ENCODE measurements at regions not wholly inside any gene's neighbourhood (a gene's known extent, or its start where the extent isn't known, plus 50 kb on each side); places are given as distances from the start of the nearest gene placed in this dataset.
A peak's percentile ranks its signal among the peaks of the same experiment; 100 is the strongest.

DNA sequence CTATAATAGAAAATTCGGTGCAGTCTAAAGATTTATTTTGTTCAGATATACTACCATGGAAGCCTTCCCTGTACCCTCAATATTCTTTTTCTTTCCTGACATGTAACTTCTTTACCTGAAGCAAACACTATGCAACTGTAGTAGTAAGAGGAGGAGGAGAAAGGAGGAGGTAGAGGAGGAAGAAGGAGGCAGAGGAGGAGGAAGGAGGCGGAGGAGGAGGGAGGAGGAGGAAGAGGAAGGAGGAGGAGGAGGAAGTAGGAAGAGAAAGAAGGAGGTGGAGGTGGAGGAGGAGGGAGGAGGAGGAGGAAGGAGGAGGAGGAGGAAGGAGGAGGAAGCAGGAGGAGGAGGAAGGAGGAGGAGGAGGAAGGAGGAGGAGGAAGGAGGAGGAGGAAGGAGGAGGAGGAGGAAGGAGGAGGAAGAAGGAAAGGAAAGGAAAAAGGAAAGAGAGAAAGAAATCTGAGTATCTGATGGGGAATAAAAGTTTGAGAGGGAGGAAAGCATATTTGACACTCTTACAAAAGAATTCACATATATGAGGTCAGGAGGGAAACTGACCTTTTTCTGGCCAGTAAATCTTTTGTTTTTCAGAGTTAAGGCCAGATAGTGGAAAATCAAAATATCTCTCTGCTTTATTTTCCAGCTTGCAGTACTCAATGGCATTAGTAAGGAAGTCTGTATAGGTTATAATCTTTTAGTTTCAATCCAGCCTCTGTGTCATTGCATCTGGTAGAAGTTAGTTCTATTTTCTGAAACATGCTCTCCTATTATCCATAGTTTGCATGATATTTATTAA lies 114.5 kb upstream of the LPAR1 start:
- Histone ChIP-seq H3K4me3 (no peak overlapping the region), H3K9me3 (no peaks in the 10 kb centered on the region), H3K4me1 (ENCODE audit: low read depth) (no peaks in the 10 kb centered on the region), H3K36me3 (ENCODE audit: low read depth) (no peaks in the 10 kb centered on the region)
- intact Hi-C loops (cut with DNase I, micrococcal nuclease): no loop called here
- no peak for ATAC-seq
- no peak for DNase-seq
- TF ChIP-seq, protein P1, sequence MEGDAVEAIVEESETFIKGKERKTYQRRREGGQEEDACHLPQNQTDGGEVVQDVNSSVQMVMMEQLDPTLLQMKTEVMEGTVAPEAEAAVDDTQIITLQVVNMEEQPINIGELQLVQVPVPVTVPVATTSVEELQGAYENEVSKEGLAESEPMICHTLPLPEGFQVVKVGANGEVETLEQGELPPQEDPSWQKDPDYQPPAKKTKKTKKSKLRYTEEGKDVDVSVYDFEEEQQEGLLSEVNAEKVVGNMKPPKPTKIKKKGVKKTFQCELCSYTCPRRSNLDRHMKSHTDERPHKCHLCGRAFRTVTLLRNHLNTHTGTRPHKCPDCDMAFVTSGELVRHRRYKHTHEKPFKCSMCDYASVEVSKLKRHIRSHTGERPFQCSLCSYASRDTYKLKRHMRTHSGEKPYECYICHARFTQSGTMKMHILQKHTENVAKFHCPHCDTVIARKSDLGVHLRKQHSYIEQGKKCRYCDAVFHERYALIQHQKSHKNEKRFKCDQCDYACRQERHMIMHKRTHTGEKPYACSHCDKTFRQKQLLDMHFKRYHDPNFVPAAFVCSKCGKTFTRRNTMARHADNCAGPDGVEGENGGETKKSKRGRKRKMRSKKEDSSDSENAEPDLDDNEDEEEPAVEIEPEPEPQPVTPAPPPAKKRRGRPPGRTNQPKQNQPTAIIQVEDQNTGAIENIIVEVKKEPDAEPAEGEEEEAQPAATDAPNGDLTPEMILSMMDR (IDR thresholded peaks at IDR 0.05): no peak

DNA sequence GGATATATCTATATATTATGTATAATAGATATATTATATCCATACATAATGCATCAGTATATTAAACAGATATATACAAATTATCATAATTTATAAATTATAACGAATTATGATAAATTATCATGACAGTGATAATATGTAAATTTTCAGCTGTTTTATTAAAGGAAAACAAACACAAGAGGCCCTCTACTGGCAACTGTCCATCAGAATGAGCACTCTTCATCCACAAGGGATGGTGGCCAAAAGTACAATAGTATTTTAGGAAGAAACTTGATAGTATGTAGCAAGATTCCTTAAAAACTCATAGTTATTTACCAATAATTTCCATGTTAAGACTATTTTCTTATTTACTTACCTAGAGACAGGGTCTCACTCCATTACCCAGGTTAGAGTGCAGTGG lies 113.3 kb upstream of the LPAR1 start:
- TF ChIP-seq, protein P1 (IDR thresholded peaks at IDR 0.05): no peak
- Histone ChIP-seq H3K36me3 (ENCODE audit: low read depth) (no peaks in the 10 kb centered on the region), H3K4me3 (no peak overlapping the region), H3K4me1 (ENCODE audit: low read depth) (no peaks in the 10 kb centered on the region), H3K9me3 (no peaks in the 10 kb centered on the region)
- intact Hi-C loops (cut with DNase I, micrococcal nuclease): no loop called here
- ATAC-seq: no peak
- DNase-seq: no peak

DNA sequence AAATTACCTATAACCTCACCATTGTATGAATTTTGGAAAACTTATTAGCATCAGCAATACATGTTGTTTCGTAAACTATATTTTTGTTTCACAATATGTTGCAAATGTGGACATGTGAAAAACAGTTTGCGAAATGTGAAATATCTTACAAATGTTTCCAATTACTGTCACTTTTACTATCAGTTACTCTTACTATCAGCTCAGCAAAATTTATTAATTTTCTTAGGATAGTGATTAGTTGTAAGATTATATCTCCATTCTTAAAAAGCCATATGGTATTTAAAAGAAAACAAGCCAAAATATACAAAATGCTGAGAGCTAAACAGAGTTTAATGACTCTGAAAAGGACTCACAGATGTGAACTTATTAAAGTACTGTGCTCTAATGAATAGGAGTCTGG lies 111.9 kb upstream of the LPAR1 start:
- H3K4me1 ChIP-seq (ENCODE audit: low read depth): no peaks in the 10 kb centered on the region
- intact Hi-C loops (cut with DNase I, micrococcal nuclease): no loop called here
- TF ChIP-seq, protein P1 (IDR thresholded peaks at IDR 0.05): no peak
- ATAC-seq (no peak), DNase-seq (no peak)
- H3K9me3 ChIP-seq: no peaks in the 10 kb centered on the region
- H3K36me3 ChIP-seq (ENCODE audit: low read depth): no peaks in the 10 kb centered on the region
- H3K4me3 ChIP-seq: no peak overlapping the region

DNA sequence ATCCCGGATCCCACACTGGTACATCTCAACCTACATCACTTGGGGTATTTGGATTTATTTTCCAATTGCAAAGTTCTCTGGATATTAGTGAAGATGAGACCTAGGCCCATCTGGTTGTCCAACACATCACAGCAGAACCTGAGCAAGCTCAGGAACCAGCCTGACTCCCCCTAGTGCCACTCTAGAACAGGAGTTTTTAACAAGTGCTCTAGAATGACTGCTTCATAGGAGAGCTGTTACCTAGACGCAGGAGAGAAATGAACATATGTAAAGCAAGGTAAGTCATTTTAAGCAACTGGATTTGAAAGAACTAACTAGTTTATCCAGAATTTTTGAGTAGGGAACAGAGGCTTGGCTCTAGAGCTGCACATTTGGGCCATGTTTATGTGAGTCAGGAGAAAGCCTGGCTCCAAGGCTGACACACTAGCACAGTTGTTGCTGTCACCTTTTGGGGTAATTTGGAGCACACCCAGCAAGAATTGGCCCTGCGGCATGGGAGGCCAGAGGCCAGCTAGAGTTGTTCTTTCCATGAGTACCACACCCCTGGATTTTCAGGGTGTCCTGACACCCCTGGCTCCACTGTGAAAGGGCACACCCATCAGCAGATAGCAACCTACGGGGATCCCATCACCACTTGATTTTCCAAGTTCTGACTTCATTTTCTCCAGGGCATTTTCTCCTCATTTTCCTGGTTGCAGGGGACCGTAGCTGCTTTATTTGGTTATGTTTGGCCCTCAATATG lies 110.9 kb upstream of the LPAR1 start:
- Histone ChIP-seq H3K4me3 (no peak overlapping the region), H3K36me3 (ENCODE audit: low read depth) (no peaks in the 10 kb centered on the region), H3K4me1 (ENCODE audit: low read depth) (no peaks in the 10 kb centered on the region), H3K9me3 (no peaks in the 10 kb centered on the region)
- ATAC-seq (no peak), DNase-seq (peak in 1 of 3 donors; percentile 7)
- intact Hi-C loops (cut with DNase I, micrococcal nuclease): no loop called here
- TF ChIP-seq, protein P1 (IDR thresholded peaks at IDR 0.05): no peak

DNA sequence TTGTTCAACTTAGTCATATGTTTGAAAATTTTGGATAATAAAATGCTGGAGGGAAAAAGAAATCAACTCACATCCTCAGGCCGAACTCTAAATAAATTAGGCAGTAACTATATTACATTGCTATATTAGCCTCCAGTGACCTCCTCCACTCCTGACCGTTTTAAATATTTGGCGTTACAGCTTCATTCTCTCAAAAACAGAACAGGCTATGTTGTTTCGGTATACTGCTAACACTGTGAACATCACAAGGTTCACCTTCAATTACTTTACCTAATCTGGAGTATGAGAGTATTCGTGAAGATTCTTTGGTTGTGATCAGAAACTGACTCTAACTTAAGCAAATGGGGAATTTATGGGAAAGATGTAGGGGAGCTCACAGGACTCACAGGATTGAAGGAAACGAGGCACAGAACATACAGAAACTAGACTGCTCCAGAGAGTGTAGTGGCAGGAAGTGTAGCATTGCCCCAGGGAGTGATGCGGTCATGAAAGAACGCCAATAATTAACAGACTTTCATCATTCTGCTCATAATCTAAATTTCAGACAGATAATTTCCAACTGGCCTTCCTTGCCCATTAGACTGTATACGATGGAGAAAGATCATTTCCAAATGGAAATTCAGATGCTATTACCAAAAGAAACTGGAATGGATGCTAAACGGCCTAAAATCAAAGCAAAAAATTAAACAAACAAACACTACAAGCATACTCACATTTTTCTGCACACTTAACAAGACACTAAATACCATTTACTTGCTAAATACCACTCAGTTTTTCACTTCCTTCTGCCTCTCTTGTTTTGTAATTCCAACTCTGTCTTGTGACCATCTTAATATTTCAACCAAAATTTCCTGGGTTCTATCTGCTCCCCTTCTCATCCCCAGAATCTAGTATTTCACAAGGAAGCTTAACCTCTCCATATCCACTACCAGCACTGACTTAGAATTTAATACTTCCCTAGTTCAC lies 110.1 kb upstream of the LPAR1 start:
- TF ChIP-seq, protein P1 (IDR thresholded peaks at IDR 0.05): no peak
- ATAC-seq: no peak
- Histone ChIP-seq H3K4me3 (no peak overlapping the region), H3K4me1 (ENCODE audit: low read depth) (no peaks in the 10 kb centered on the region), H3K9me3 (no peaks in the 10 kb centered on the region), H3K36me3 (ENCODE audit: low read depth) (no peaks in the 10 kb centered on the region)
- intact Hi-C loops (cut with DNase I, micrococcal nuclease): no loop called here
- DNase-seq: no peak

All from mucosa of descending colon (tissue), 3 donors.